HG03097 (cell line): ENCODE measurements at regions not wholly inside any gene's neighbourhood (a gene's known extent, or its start where the extent isn't known, plus 50 kb on each side); places are given as distances from the start of the nearest gene placed in this dataset.

ENCODE experiments used
- ATAC-seq: cut with Tn5 transposase; IDR thresholded peaks from one replicate; pipeline ENCODE4 v1.9.1; 2021; ENCODE audit not compliant: unreplicated experiment, low FRiP score

DNA sequence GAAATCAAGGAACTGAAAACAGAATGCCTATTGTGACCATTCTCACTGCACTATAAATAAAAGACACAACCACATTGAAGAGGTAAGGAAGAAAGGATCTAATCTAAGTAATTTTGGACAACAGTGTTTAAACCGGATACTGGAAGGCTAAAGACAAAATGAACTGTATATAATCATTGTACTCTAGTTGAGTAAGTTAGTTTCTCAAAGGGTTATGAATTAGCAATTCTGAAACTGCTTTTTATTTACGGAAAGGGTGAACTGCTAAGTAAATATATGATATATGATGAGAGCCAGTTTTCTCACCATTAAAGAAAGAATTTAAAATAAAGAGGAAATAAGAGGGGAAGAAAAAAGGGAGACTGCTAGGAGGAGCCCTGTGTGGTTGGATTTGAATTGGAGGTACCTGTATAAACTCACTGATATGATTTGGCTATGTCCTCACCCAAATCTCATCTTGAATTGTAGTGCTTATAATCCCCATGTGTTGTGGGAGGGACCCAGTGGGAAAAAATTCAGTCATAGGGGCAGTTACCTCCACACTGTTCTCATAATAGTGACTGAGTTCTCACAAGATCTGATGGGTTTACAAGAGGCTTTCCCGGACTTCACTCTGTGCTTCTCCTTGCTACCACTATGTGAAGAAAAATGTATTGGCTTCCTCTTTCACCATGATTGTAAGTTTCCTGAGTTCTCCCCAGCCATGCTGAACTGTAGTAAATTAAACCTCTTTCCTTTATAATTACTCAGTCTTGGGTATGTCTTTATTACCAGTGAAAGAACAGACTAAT, 607.7 kb downstream of the PYDC2 start:
- no peak for ATAC-seq

- no peak for ATAC-seq
Observed at GRCh38 chr3:192077795-192078497, 617.0 kb downstream of the PYDC2 start.

DNA sequence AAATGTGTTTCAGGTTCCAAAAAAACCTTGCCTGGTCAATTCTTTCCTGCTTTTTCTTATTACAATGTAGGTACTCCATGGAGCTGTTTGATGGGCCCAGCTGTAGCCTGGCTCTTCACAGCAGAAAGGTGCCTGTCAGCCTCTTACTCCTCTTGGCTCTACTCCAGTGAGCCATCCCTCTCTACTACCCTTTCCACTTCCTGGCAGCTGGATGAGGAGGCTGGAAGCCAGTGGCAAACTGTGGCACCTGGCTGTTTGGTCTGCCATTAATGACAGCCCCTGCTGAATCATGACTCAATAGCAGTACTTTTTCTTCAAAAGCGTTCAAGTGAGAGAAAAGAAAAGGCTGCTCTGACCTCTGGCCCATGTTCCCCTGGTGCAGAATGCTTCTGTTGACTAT, 618.1 kb downstream of the PYDC2 start:
- ATAC-seq: no peak

DNA sequence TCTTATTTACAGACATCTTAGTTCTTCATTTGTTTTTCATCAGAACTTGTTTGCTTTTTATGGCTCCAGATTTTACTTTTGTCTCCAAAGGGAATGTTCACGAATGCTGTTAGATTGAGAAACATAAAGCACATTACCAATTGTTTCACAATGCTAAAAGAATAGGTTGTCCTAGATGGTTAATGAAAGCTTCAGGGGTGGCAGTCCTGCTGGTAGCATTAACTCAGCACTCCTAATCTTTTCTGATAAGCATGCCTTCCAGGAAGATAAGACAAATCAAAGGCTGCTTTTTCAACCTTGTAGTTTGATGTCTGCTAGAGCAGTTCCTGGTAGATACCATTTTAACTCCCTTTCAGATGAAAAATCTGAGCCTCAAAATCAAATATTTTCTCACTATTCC, 619.4 kb downstream of the PYDC2 start:
- no peak for ATAC-seq

- ATAC-seq: peak; percentile 64
Observed at GRCh38 chr3:192082730-192083660, 622.0 kb downstream of the PYDC2 start.
